H9 (cell line): ENCODE measurements at regions not wholly inside any gene's neighbourhood (a gene's known extent, or its start where the extent isn't known, plus 50 kb on each side); places are given as distances from the start of the nearest gene placed in this dataset.

Source experiments
- DNase-seq: peaks from one replicate; pipeline ENCODE4 v3.0.0-alpha.2; 2017
- H2AFZ ChIP-seq: one replicate; pipeline ENCODE4 v1.6.1; 2013; ENCODE audit warnings: mild to moderate bottlenecking, low read length, control low read depth, moderate library complexity
- H2AK5ac ChIP-seq: 2 replicates; pipeline ENCODE4 v1.6.1; 2013; ENCODE audit warnings: low read length, control low read depth, mixed read lengths; ENCODE audit not compliant: insufficient read length
- H2BK120ac ChIP-seq: one replicate; pipeline ENCODE4 v1.6.1; 2013; ENCODE audit warnings: low read depth, mild to moderate bottlenecking, low read length, control low read depth, inconsistent platforms; ENCODE audit not compliant: poor library complexity, severe bottlenecking
- H2BK12ac ChIP-seq: 2 replicates; pipeline ENCODE4 v1.6.1; 2013; ENCODE audit warnings: low read length, control low read depth, mixed read lengths, low read depth; ENCODE audit not compliant: insufficient read length
- H2BK15ac ChIP-seq: 2 replicates; pipeline ENCODE4 v1.6.1; 2013; ENCODE audit warnings: low read depth, low read length, control low read depth
- H2BK20ac ChIP-seq: one replicate; pipeline ENCODE4 v1.6.1; 2013; ENCODE audit warnings: low read depth, mild to moderate bottlenecking, low read length, control low read depth, inconsistent platforms; ENCODE audit not compliant: poor library complexity, severe bottlenecking
- H2BK5ac ChIP-seq: 2 replicates; pipeline ENCODE4 v1.6.1; 2013; ENCODE audit warnings: low read length, control low read depth, mixed read lengths; ENCODE audit not compliant: insufficient read length
- H3K14ac ChIP-seq: 2 replicates; pipeline ENCODE4 v1.6.1; 2013; ENCODE audit warnings: low read length, control low read depth; ENCODE audit not compliant: insufficient read depth
- H3K18ac ChIP-seq: 2 replicates; pipeline ENCODE4 v1.6.1; 2013; ENCODE audit warnings: low read depth, mild to moderate bottlenecking, mixed read lengths, low read length, control low read depth; ENCODE audit not compliant: insufficient read length
- H3K23ac ChIP-seq: 2 replicates; pipeline ENCODE4 v1.6.1; 2013; ENCODE audit warnings: low read length, control low read depth, mixed read lengths, low read depth; ENCODE audit not compliant: insufficient read length
- H3K23me2 ChIP-seq: 2 replicates; pipeline ENCODE4 v1.6.1; 2013; ENCODE audit warnings: low read depth, mild to moderate bottlenecking, mixed read lengths, low read length, control low read depth; ENCODE audit not compliant: insufficient read length, poor library complexity, severe bottlenecking
- H3K27ac ChIP-seq: 2 replicates; pipeline ENCODE4 v1.5.1; 2013; ENCODE audit warnings: low read length, control low read depth, mixed read lengths, low read depth; ENCODE audit not compliant: insufficient read length
- H3K27me3 ChIP-seq: 2 replicates; pipeline ENCODE4 v1.6.1; 2013; ENCODE audit warnings: low read length, control low read depth, inconsistent platforms; ENCODE audit not compliant: insufficient read depth
- H3K4ac ChIP-seq: 2 replicates; pipeline ENCODE4 v1.6.1; 2013; ENCODE audit warnings: low read depth, mild to moderate bottlenecking, control low read depth, inconsistent platforms, low read length, moderate library complexity
- H3K4me1 ChIP-seq: 2 replicates; pipeline ENCODE4 v1.6.1; 2013; ENCODE audit warnings: low read length, control low read depth, inconsistent platforms; ENCODE audit not compliant: insufficient read depth
- H3K4me2 ChIP-seq: 2 replicates; pipeline ENCODE4 v1.6.1; 2013; ENCODE audit warnings: low read length, control low read depth, mixed read lengths; ENCODE audit not compliant: insufficient read length, insufficient read depth
- H3K56ac ChIP-seq: 2 replicates; pipeline ENCODE4 v1.6.1; 2013; ENCODE audit warnings: low read depth, mild to moderate bottlenecking, mixed read lengths, low read length, control low read depth; ENCODE audit not compliant: insufficient read length
- H3K79me1 ChIP-seq: 2 replicates; pipeline ENCODE4 v1.6.1; 2013; ENCODE audit warnings: low read depth, mild to moderate bottlenecking, moderate library complexity, low read length, control low read depth, inconsistent platforms; ENCODE audit not compliant: insufficient read depth, poor library complexity, severe bottlenecking
- H3K79me2 ChIP-seq: 2 replicates; pipeline ENCODE4 v1.6.1; 2013; ENCODE audit warnings: low read length, control low read depth, inconsistent platforms; ENCODE audit not compliant: insufficient read depth
- H3K9ac ChIP-seq: 2 replicates; pipeline ENCODE4 v1.6.1; 2013; ENCODE audit warnings: low read length, control low read depth, mixed read lengths; ENCODE audit not compliant: insufficient read length; ENCODE audit errors: extremely low read depth
- H3K9me3 ChIP-seq: one replicate; pipeline ENCODE4 v1.6.1; 2013; ENCODE audit warnings: low read depth, low read length, inconsistent platforms; ENCODE audit not compliant: control insufficient read depth
- H3T11ph ChIP-seq: one replicate; pipeline ENCODE4 v1.6.1; 2013; ENCODE audit warnings: mild to moderate bottlenecking, low read length, control low read depth, inconsistent platforms
- H4K20me1 ChIP-seq: one replicate; pipeline ENCODE4 v1.6.1; 2013; ENCODE audit not compliant: control insufficient read depth, insufficient read length, insufficient read depth
- H4K5ac ChIP-seq: 2 replicates; pipeline ENCODE4 v1.6.1; 2013; ENCODE audit warnings: low read depth, mild to moderate bottlenecking, mixed read lengths, low read length, control low read depth; ENCODE audit not compliant: insufficient read length
- H4K8ac ChIP-seq: replicated peaks from 2 replicates; pipeline ENCODE4 v1.6.1; 2013; ENCODE audit warnings: low read length, control low read depth, mixed read lengths, low read depth; ENCODE audit not compliant: insufficient read length
- H4K91ac ChIP-seq: 2 replicates; pipeline ENCODE4 v1.6.1; 2013; ENCODE audit warnings: low read depth, mild to moderate bottlenecking, moderate library complexity, mixed read lengths, low read length, control low read depth; ENCODE audit not compliant: insufficient read length
- H3K27ac Mint-ChIP-seq, 3 experiments: 2 replicates in 2 of 3; 3 replicates in 1 of 3; pipeline ENCODE4 v1.8.0; 2020 to 2021; ENCODE audit warnings: mixed read lengths in 3 of 3, mild to moderate bottlenecking in 1 of 3, moderate library complexity in 1 of 3
- H3K27me3 Mint-ChIP-seq: 2 replicates; pipeline ENCODE4 v1.8.0; 2021; ENCODE audit warnings: low read depth, mild to moderate bottlenecking, moderate library complexity, mixed read lengths
- H3K36me3 Mint-ChIP-seq, 3 experiments: 2 replicates in 2 of 3; 3 replicates in 1 of 3; pipeline ENCODE4 v1.8.0; 2020 to 2021; ENCODE audit warnings: low read depth in 3 of 3, mixed read lengths in 3 of 3; ENCODE audit not compliant: insufficient read depth in 1 of 3
- H3K4me1 Mint-ChIP-seq, 2 experiments: 2 replicates each; pipeline ENCODE4 v1.8.0; 2020; ENCODE audit warnings: mixed read lengths in 2 of 2
- H3K4me3 Mint-ChIP-seq, 2 experiments: 2 replicates in 1 of 2; 3 replicates in 1 of 2; pipeline ENCODE4 v1.8.0; 2020 to 2021; ENCODE audit warnings: mild to moderate bottlenecking in 2 of 2, mixed read lengths in 2 of 2, moderate library complexity in 1 of 2
- H3K9me3 Mint-ChIP-seq, 2 experiments: 2 replicates in 1 of 2; 3 replicates in 1 of 2; pipeline ENCODE4 v1.8.0; 2020; ENCODE audit warnings: mild to moderate bottlenecking in 2 of 2, mixed read lengths in 2 of 2, moderate library complexity in 1 of 2
- CTCF ChIP-seq: fragments of 200-600 bp; sonication (generic); conservative IDR thresholded peaks from 3 replicates; pipeline ENCODE4 v1.8.0; 2021; ENCODE audit warnings: antibody characterized with exemption, mild to moderate bottlenecking
- WGBS: extraction: QIAGEN DNeasy Blood & Tissue Kit; methylation state at CpG from one replicate; pipeline ENCODE4 v1.1.7; 2013; ENCODE audit warnings: missing lambda C conversion rate, low lambda C conversion rate, mixed read lengths; ENCODE audit not compliant: insufficient read length; ENCODE audit errors: extremely low coverage; 5-methylcytosine and 5-hydroxymethylcytosine counted together

DNA sequence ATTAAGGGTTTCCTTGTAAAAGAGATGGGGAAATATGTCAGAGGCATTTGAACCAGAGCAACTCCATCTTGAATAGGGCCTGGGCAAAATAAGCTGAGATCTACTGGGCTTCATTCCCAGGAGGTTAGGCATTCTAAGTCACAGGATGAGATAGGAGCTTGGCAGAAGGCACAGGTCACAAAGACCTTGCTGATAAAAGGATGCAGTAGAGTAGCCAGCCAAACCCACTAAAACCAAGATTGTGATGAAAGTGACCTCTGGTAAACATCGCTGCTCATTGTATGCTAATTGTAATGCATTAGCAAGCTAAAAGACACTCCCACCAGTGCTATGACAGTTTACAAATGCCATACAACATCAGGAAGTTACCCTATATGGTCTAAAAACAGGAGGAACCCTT lies 1390.3 kb downstream of the RAPGEF2 start:
- H2BK20ac ChIP-seq = no peak overlapping the region
- no peaks in the 10 kb centered on the region for H3K27me3 ChIP-seq
- no peaks in the 10 kb centered on the region for H4K20me1 ChIP-seq
- H3K4ac ChIP-seq = no peak overlapping the region
- H3K56ac ChIP-seq = no peak overlapping the region
- H3K36me3 Mint-ChIP-seq = peaks cover 11 to 28% (median 14%) of the 10 kb centered on the region in 3 experiments
- H3K9ac ChIP-seq = no peak overlapping the region
- H3K4me1 ChIP-seq = no peaks in the 10 kb centered on the region
- H3K9me3 ChIP-seq = no peaks in the 10 kb centered on the region
- H3K27ac ChIP-seq = no peak overlapping the region
- no peak overlapping the region for H4K91ac ChIP-seq
- no peak overlapping the region for H3T11ph ChIP-seq
- no peak overlapping the region for H3K14ac ChIP-seq
- no peak overlapping the region for H2BK15ac ChIP-seq
- no peak for TF ChIP-seq CTCF
- no peak overlapping the region for H3K27ac Mint-ChIP-seq
- no peak overlapping the region for H4K8ac ChIP-seq
- no peak overlapping the region for H2BK120ac ChIP-seq
- no peaks in the 10 kb centered on the region for H3K4me1 Mint-ChIP-seq
- no peak overlapping the region for H4K5ac ChIP-seq
- H2AFZ ChIP-seq = no peak overlapping the region
- no peaks in the 10 kb centered on the region for H3K79me1 ChIP-seq
- H2BK12ac ChIP-seq = no peak overlapping the region
- no peaks in the 10 kb centered on the region for H3K23me2 ChIP-seq
- H3K9me3 Mint-ChIP-seq = peaks cover 26 to 34% of the 10 kb centered on the region in 2 experiments
- WGBS = no CpG with 5 or more reads among the region's 1 CpG
- no peak overlapping the region for H2AK5ac ChIP-seq
- H2BK5ac ChIP-seq = no peak overlapping the region
- no peak overlapping the region for H3K18ac ChIP-seq
- no peaks in the 10 kb centered on the region for H3K27me3 Mint-ChIP-seq
- no peak for DNase-seq
- H3K23ac ChIP-seq = no peak overlapping the region
- H3K4me2 ChIP-seq = no peak overlapping the region
- H3K4me3 Mint-ChIP-seq = no peak overlapping the region
- no peaks in the 10 kb centered on the region for H3K79me2 ChIP-seq
